IPS-15b (cell line): ENCODE measurements at regions not wholly inside any gene's neighbourhood (a gene's known extent, or its start where the extent isn't known, plus 50 kb on each side); places are given as distances from the start of the nearest gene placed in this dataset.

ENCODE experiments used
- H3K27me3 ChIP-seq: one replicate; pipeline ENCODE4 v1.6.1; 2013; ENCODE audit warnings: low read length; ENCODE audit not compliant: control insufficient read depth, insufficient read depth
- H3K36me3 ChIP-seq: one replicate; pipeline ENCODE4 v1.6.1; 2013; ENCODE audit warnings: low read length; ENCODE audit not compliant: control insufficient read depth, insufficient read depth
- H3K4me1 ChIP-seq: one replicate; pipeline ENCODE4 v1.6.1; 2013; ENCODE audit warnings: mild to moderate bottlenecking, low read length; ENCODE audit not compliant: control insufficient read depth, insufficient read depth
- H3K4me3 ChIP-seq: one replicate; pipeline ENCODE4 v1.5.1; 2013; ENCODE audit warnings: low read depth, low read length
- H3K9ac ChIP-seq: one replicate; pipeline ENCODE4 v1.6.1; 2013; ENCODE audit warnings: low read depth, mild to moderate bottlenecking, low read length
- H3K9me3 ChIP-seq: one replicate; pipeline ENCODE4 v1.6.1; 2013; ENCODE audit warnings: mild to moderate bottlenecking, low read length; ENCODE audit not compliant: control insufficient read depth, insufficient read depth

DNA sequence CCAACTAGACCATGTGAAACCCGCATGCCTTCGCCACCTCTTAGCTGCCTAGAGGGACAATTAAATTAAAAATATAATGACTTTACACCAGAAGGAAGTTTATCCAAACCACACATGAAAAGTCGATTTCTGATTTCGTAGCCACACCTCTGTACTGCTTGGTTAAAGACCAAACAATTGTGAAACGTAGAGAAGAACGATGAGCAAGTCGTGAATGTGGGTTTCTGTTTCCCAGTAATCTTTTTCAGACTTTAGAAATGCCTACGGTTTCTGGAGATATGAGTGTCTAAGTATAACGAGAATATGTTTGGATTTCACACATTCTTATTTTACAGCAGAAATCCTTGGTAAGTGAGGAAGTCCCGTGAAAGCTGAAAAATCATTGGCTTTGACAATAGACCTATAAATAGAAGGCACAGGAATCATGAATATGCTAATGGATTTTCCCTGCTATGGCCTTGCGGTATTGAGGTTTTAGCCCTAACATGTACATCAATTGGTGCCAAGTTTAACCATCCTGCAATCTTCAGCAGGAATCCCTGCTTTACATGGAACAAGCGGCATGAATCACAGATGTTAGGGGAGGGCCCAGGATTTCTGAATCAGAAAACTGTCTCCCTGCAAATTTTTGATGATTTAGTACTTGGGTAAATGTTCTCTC, 105.6 kb downstream of the TTC32 start:
- Histone ChIP-seq H3K9ac (no peak overlapping the region), H3K4me1 (no peaks in the 10 kb centered on the region), H3K4me3 (no peak overlapping the region), H3K27me3 (no peaks in the 10 kb centered on the region), H3K9me3 (no peaks in the 10 kb centered on the region), H3K36me3 (no peaks in the 10 kb centered on the region)

- no peaks in the 10 kb centered on the region for H3K4me1 ChIP-seq
- no peak overlapping the region for H3K4me3 ChIP-seq
- no peaks in the 10 kb centered on the region for H3K9me3 ChIP-seq
- no peaks in the 10 kb centered on the region for H3K27me3 ChIP-seq
- H3K36me3 ChIP-seq = no peaks in the 10 kb centered on the region
- H3K9ac ChIP-seq = no peak overlapping the region
These were observed 108.5 kb downstream of the TTC32 start for GRCh38 chr2:19793132-19793750.

- no peak overlapping the region for H3K9ac ChIP-seq
- H3K36me3 ChIP-seq = no peaks in the 10 kb centered on the region
- no peaks in the 10 kb centered on the region for H3K4me1 ChIP-seq
- H3K27me3 ChIP-seq = no peaks in the 10 kb centered on the region
- no peaks in the 10 kb centered on the region for H3K9me3 ChIP-seq
- H3K4me3 ChIP-seq = no peak overlapping the region
These were observed 111.5 kb downstream of the TTC32 start for GRCh38 chr2:19790291-19790690.

DNA sequence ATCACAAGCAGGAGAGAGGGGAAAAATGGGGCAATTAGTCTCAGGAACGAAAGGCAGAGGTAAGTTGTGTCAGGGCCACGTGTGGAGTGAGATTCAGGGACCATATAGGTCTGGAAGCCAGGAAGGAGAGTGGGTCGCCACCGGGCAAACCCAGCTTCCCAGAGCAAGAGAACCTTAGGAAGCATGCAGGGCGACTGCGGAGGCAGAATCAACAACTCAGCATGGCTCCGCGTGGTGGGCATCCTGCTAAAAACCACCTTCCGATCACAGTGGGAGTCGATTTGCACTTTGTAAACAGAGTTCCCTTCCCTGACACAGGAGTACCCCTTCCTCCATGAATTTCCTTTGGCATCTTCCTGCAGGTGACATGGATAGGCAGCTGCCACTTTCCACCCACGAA, 114.6 kb downstream of the TTC32 start:
- H3K9me3 ChIP-seq = no peaks in the 10 kb centered on the region
- H3K36me3 ChIP-seq = no peaks in the 10 kb centered on the region
- H3K4me3 ChIP-seq = no peak overlapping the region
- H3K4me1 ChIP-seq = peaks cover 2% of the 10 kb centered on the region
- no peaks in the 10 kb centered on the region for H3K27me3 ChIP-seq
- no peak overlapping the region for H3K9ac ChIP-seq

- peaks cover 2% of the 10 kb centered on the region for H3K4me1 ChIP-seq
- no peak overlapping the region for H3K4me3 ChIP-seq
- H3K36me3 ChIP-seq = no peaks in the 10 kb centered on the region
These were observed 115.2 kb downstream of the TTC32 start for GRCh38 chr2:19786408-19787058.

GRCh38 chr2:19785867-19786266, 115.9 kb downstream of the TTC32 start:
- Histone ChIP-seq H3K4me3 (no peak overlapping the region), H3K27me3 (no peaks in the 10 kb centered on the region), H3K4me1 (peaks cover 2% of the 10 kb centered on the region), H3K9ac (no peak overlapping the region), H3K9me3 (no peaks in the 10 kb centered on the region), H3K36me3 (no peaks in the 10 kb centered on the region)

More at GRCh38 chr2:19786408-19787058, 115.2 kb downstream of the TTC32 start:
- no peaks in the 10 kb centered on the region for H3K27me3 ChIP-seq
- no peak overlapping the region for H3K9ac ChIP-seq
- H3K9me3 ChIP-seq = no peaks in the 10 kb centered on the region

- Histone ChIP-seq H3K9ac (no peak overlapping the region), H3K4me1 (peaks cover 2% of the 10 kb centered on the region), H3K36me3 (no peaks in the 10 kb centered on the region), H3K9me3 (no peaks in the 10 kb centered on the region), H3K4me3 (no peak overlapping the region), H3K27me3 (no peaks in the 10 kb centered on the region)
These were observed 116.3 kb downstream of the TTC32 start for GRCh38 chr2:19785447-19785846.

DNA sequence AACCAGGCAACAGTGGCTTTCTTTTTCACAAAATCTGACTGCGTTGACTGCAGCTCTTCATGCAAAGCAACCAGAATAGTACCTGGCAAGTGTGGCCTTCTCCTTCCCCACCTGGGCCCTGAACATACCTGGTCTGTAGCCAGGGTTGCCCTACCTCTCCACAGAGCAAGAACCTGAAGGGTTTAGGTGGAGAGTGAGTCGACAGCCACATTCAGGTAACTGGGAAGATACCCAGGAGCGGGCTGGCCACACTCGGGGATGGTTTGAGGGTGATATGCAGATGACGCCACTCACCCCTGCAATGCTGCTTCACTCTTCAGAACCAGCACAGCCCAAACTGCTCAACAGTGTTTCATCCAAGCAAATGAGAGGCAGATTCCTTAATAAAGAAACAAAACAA, 117.3 kb downstream of the TTC32 start:
- H3K9ac ChIP-seq = no peak overlapping the region
- no peaks in the 10 kb centered on the region for H3K9me3 ChIP-seq
- no peaks in the 10 kb centered on the region for H3K36me3 ChIP-seq
- no peak overlapping the region for H3K4me3 ChIP-seq
- H3K4me1 ChIP-seq = peaks cover 2% of the 10 kb centered on the region
- H3K27me3 ChIP-seq = no peaks in the 10 kb centered on the region

DNA sequence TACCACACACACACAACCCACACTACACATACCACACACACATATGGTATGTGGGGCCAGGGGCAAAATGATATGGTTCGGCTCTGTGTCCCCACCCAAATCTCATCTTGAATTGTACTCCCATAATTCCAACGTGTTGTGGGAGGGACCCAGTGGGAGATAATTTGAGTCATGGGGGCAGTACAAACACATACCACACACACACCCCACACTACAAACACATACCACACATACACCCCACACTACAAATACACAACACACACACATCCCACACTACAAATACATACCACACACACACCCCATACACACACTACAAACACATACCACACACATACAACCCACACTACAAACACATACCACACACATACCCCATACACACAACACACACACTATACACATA, 117.8 kb downstream of the TTC32 start:
- H3K4me3 ChIP-seq = no peak overlapping the region
- no peaks in the 10 kb centered on the region for H3K36me3 ChIP-seq
- no peaks in the 10 kb centered on the region for H3K9me3 ChIP-seq
- peaks cover 2% of the 10 kb centered on the region for H3K4me1 ChIP-seq
- H3K9ac ChIP-seq = no peak overlapping the region
- no peaks in the 10 kb centered on the region for H3K27me3 ChIP-seq

GRCh38 chr2:19776941-19777514, 124.8 kb downstream of the TTC32 start:
- Histone ChIP-seq H3K36me3 (no peaks in the 10 kb centered on the region), H3K4me1 (peaks cover 7% of the 10 kb centered on the region)

DNA sequence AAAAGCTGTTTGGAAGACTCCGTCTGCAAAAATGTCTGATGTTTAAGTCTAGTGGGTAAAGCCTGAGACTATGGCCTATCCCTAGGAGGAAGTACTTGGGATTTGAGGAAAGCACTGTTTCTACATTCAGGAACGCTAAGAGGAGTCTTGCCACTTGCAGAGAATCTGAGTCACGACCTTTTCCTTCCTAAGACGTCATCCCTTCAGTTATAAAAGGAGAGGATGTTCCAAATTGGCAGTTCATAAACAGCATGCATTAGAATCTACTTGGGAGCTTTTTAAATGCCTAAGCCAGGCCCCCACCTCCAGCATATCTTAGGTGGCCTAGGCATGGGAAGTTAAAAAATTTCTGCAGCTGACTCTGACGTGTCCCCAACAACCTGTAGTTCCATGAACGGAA, 125.9 kb downstream of the TTC32 start:
- H3K27me3 ChIP-seq = no peaks in the 10 kb centered on the region
- peaks cover 7% of the 10 kb centered on the region for H3K4me1 ChIP-seq
- no peak overlapping the region for H3K9ac ChIP-seq
- no peak overlapping the region for H3K4me3 ChIP-seq
- no peaks in the 10 kb centered on the region for H3K9me3 ChIP-seq
- no peaks in the 10 kb centered on the region for H3K36me3 ChIP-seq

More at GRCh38 chr2:19776941-19777514, 124.8 kb downstream of the TTC32 start:
- Histone ChIP-seq H3K27me3 (no peaks in the 10 kb centered on the region), H3K9ac (no peak overlapping the region), H3K4me3 (no peak overlapping the region), H3K9me3 (no peaks in the 10 kb centered on the region)

DNA sequence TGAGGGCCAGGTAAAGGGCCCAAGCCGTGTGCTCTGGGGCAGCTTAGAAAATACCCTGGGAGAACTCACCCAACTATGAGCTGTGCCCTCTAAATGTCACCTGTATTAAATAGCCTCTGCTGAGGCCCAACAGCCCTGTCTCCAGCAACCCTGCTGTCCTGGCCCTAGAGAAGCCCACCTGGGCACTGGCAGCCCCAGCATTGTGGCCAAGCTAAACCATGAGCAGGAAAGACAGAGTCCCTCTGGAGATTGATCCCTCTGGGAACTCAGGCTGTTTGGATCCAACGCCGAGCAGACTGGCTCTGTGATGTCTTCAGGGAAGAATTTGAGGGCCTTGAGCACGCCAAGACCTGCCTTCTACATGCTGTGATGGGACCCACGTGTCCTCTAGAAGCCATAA, 126.5 kb downstream of the TTC32 start:
- H3K27me3 ChIP-seq = no peaks in the 10 kb centered on the region
- no peaks in the 10 kb centered on the region for H3K9me3 ChIP-seq
- H3K4me1 ChIP-seq = peaks cover 7% of the 10 kb centered on the region
- H3K4me3 ChIP-seq = no peak overlapping the region
- H3K9ac ChIP-seq = no peak overlapping the region
- H3K36me3 ChIP-seq = no peaks in the 10 kb centered on the region
